ENCODE measurements at regions not wholly inside any gene's neighbourhood (a gene's known extent, or its start where the extent isn't known, plus 50 kb on each side); places are given as distances from the start of the nearest gene placed in this dataset.

- H3K4me3 Mint-ChIP-seq (ENCODE audit: unreplicated experiment): no peak overlapping the region
- H3K27ac Mint-ChIP-seq (ENCODE audit: unreplicated experiment): no peak overlapping the region
- TF ChIP-seq CTCF (IDR thresholded peaks at IDR 0.05; ENCODE audit: unreplicated experiment): no peak
These were observed 265.7 kb downstream of the BCL11B start for GRCh38 chr14:99006276-99006675.

GRCh38 chr14:99007795-99008194 is 264.2 kb downstream of the BCL11B start:
- Mint-ChIP-seq H3K27me3 (ENCODE audit: unreplicated experiment) (peaks cover 3% of the 10 kb centered on the region), H3K9me3 (ENCODE audit: unreplicated experiment) (no peaks in the 10 kb centered on the region), H3K4me1 (ENCODE audit: unreplicated experiment) (no peaks in the 10 kb centered on the region), H3K4me3 (ENCODE audit: unreplicated experiment) (no peak overlapping the region), H3K36me3 (ENCODE audit: low read depth, unreplicated experiment) (no peaks in the 10 kb centered on the region), H3K27ac (ENCODE audit: unreplicated experiment) (no peak overlapping the region)
- TF ChIP-seq CTCF (IDR thresholded peaks at IDR 0.05; ENCODE audit: unreplicated experiment): no peak
- no peak for DNase-seq (ENCODE audit: low spot score)

More at GRCh38 chr14:99006276-99006675, 265.7 kb downstream of the BCL11B start:
- Mint-ChIP-seq H3K36me3 (ENCODE audit: low read depth, unreplicated experiment) (no peaks in the 10 kb centered on the region), H3K27me3 (ENCODE audit: unreplicated experiment) (peaks cover 3% of the 10 kb centered on the region), H3K4me1 (ENCODE audit: unreplicated experiment) (no peaks in the 10 kb centered on the region), H3K9me3 (ENCODE audit: unreplicated experiment) (no peaks in the 10 kb centered on the region)
- DNase-seq (ENCODE audit: low spot score): no peak

- Mint-ChIP-seq H3K9me3 (ENCODE audit: unreplicated experiment) (no peaks in the 10 kb centered on the region), H3K4me1 (ENCODE audit: unreplicated experiment) (no peaks in the 10 kb centered on the region), H3K36me3 (ENCODE audit: low read depth, unreplicated experiment) (no peaks in the 10 kb centered on the region), H3K27ac (ENCODE audit: unreplicated experiment) (no peak overlapping the region), H3K4me3 (ENCODE audit: unreplicated experiment) (no peak overlapping the region), H3K27me3 (ENCODE audit: unreplicated experiment) (peaks cover 3% of the 10 kb centered on the region)
- no peak for TF ChIP-seq CTCF (IDR thresholded peaks at IDR 0.05; ENCODE audit: unreplicated experiment)
- DNase-seq (ENCODE audit: low spot score): no peak
These were observed 262.1 kb downstream of the BCL11B start for GRCh38 chr14:99009871-99010270.

- DNase-seq (ENCODE audit: low spot score): no peak
- Mint-ChIP-seq H3K27me3 (ENCODE audit: unreplicated experiment) (peaks cover 3% of the 10 kb centered on the region), H3K9me3 (ENCODE audit: unreplicated experiment) (no peaks in the 10 kb centered on the region), H3K36me3 (ENCODE audit: low read depth, unreplicated experiment) (no peaks in the 10 kb centered on the region), H3K4me3 (ENCODE audit: unreplicated experiment) (no peak overlapping the region), H3K4me1 (ENCODE audit: unreplicated experiment) (no peaks in the 10 kb centered on the region), H3K27ac (ENCODE audit: unreplicated experiment) (no peak overlapping the region)
- TF ChIP-seq CTCF (IDR thresholded peaks at IDR 0.05; ENCODE audit: unreplicated experiment): no peak
These were observed 260.6 kb downstream of the BCL11B start for GRCh38 chr14:99011385-99011784.

GRCh38 chr14:99012703-99013102 is 259.3 kb downstream of the BCL11B start:
- H3K27me3 Mint-ChIP-seq (ENCODE audit: unreplicated experiment): peaks cover 5% of the 10 kb centered on the region

More at GRCh38 chr14:99012703-99013102, 259.3 kb downstream of the BCL11B start:
- TF ChIP-seq CTCF (IDR thresholded peaks at IDR 0.05; ENCODE audit: unreplicated experiment): no peak
- DNase-seq (ENCODE audit: low spot score): no peak
- no peak overlapping the region for H3K4me3 Mint-ChIP-seq (ENCODE audit: unreplicated experiment)
- no peaks in the 10 kb centered on the region for H3K4me1 Mint-ChIP-seq (ENCODE audit: unreplicated experiment)
- H3K9me3 Mint-ChIP-seq (ENCODE audit: unreplicated experiment): no peaks in the 10 kb centered on the region
- H3K36me3 Mint-ChIP-seq (ENCODE audit: low read depth, unreplicated experiment): no peaks in the 10 kb centered on the region
- H3K27ac Mint-ChIP-seq (ENCODE audit: unreplicated experiment): no peak overlapping the region
